HPDE6-E6E7 (cell line): ENCODE measurements at regions not wholly inside any gene's neighbourhood (a gene's known extent, or its start where the extent isn't known, plus 50 kb on each side); places are given as distances from the start of the nearest gene placed in this dataset.
"Not testable (repeated sequence)": the region's sequence is repeated elsewhere in the genome, so short reads cannot be mapped to it uniquely, and the experiment has no call there.

ENCODE experiments used
- DNase-seq: peaks from one replicate; pipeline ENCODE4 v3.0.0; 2011; ENCODE audit warnings: missing footprints; ENCODE audit errors: extremely low spot score

DNA sequence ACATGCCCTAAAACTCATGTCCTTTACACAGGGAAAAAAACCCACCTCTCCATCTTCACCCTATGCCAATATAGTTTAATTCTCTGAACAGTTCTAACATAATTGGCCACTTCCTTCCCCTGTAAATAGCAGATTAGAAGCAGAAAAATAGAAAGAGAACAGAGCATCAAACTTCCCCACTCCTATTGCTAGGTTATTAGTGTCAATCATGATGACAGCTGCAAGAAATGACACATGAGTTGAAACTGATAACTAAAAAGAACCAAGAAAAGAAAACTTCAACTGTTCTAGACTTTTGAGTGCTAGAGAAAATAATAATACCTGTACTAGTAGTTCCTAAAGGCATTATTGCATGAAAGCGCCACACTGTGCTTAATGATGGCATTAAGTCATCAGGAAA is 284.5 kb upstream of the TRPC5 start:
- DNase-seq, result no peak

DNA sequence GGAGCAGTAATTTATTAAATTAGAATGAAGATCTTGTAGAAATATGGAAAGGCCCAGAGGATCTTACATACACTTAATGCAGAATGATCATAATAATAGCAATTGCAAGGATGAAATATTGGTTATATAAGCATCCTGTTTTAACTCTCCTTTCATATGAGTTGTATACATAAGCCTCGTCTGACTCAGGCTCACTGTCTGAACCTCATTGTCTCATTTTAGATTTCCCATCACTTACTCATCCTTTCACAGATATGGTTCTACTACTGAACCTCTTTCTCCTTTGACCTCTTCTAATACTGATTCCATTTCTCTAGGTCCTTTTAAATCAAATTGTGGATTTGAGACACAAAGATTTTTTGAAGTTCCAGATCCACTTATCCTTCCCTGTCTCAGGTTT is 277.3 kb upstream of the TRPC5 start:
- no peak for DNase-seq

DNA sequence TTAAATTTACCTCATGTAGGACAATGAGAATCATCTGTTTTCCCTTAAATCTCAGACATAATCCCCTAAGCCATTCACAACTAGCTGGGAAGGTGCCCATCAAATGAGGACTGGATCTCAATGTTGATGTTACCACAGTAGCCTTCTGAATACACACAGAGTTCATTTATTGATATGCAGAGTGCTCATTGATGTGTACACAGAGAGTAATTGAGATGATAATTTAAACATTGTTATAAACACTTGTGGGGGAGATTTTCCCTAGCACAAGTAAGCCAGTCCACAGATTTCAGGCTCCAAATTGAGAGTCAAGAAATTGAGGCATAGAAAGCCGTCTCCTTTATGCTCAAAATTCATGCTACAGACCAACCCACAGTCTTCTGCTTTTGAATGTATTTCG is 273.4 kb upstream of the TRPC5 start:
- DNase-seq, result no peak

DNA sequence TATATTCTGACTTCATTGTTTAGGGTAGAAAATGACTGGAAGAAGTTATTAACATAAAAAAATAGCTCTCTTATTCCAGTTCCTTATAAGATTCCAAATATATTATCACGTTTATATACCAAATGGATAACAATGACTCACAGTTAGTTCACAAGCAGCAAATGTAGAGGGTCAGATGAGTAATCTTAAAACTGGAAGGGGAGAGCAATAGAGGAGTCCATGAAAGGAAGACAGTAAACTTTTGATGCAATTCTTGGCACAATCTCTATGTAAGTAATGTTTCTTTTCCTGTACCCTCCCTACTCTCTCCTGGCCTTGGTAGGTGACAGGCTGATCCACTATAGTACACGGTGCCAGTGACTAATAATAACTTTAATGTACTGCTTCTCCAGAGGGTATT is 259.0 kb upstream of the TRPC5 start:
- DNase-seq, result no peak

DNA sequence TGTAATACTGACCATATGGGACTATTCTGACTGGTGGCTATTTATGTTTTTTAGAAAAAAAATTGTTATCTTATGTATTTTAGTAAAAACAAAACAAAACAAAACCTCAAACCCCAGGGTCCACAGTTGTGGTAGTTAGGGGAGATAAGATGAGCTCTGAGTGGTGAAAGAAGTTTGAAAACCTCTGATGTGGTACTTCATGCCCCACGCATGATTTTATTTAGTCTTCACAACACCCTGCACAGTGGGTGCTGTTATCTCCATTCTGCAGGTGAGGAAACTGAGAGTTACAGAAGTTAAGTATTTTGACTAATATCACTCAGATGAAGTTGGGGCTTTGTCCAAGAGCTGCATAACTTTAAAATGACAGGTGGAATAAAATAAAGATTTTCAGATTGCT is 230.6 kb upstream of the TRPC5 start:
- DNase-seq, result no peak

DNA sequence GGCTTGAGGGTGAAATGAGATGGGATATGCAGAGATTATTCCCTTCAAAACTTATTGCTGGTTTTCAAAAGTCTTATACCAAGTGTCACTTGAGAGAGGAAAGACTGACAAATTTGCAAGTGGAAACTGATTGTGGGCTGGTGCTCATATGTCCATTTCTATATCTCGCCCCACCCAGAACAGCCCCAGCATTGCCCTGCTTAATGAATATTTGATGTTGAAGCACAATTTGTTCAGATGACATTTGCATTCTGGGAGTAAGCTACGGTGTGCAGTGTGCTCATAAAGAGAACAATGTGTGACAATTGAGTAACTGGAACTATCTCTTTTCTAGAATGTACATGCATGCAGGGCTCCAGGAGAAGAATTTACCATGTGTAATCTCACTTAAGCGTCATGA is 223.5 kb upstream of the TRPC5 start:
- no peak for DNase-seq

DNA sequence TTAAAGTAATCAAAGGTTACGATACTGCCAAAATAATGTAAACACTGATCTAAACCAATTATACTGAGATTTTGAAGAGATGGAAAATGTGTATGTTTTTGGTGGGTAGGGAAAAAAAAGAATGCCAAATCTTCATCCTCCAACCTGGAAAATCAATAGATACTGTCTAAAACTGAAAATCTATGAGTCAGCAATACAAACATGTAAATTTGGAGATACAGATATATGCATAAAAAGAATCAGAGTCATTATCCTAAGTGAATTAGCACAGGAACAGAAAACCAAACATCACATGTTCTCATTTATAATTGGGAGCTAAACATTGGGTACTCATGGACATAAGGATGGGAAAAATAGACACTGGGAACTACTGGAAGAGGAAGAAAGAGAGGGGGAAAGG is 197.4 kb upstream of the TRPC5 start:
- DNase-seq, result no peak

DNA sequence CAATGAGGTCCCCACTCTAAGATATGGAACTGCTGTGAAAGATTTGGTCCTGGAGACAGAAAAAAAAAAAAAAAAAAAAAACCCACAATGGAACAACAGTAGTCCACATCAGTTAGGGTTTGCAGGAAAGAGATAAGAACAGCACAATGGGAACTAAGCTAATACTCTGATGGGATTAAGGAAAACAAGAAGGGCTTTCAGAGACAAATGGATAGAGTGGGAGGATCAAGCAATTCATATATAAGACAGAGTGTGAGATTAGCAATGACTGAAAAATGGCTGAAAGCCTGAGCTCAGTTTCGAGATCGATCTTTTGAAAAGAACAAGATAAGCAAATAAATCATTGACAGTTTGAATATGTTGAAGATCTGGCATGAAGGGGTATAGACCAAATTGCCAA is 188.4 kb upstream of the TRPC5 start:
- no peak for DNase-seq

DNA sequence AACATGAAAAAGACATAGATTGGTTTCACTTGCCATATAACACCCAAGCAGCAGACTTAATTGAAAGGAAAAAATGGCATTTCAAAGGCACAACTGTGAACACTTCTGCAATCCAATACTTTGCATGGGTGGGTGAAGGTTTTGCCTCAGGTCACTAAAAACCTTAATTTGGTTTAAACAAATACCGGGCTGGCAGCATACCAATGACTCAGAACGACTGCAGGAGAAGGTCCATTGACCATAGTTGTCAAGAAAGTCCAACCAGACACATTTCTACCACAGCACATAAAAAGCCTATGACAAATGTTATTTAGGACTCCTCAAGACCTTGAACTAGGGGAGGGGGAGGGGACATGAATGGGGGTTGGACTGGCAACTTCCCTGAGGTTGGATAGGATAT is 183.6 kb upstream of the TRPC5 start:
- no peak for DNase-seq

DNA sequence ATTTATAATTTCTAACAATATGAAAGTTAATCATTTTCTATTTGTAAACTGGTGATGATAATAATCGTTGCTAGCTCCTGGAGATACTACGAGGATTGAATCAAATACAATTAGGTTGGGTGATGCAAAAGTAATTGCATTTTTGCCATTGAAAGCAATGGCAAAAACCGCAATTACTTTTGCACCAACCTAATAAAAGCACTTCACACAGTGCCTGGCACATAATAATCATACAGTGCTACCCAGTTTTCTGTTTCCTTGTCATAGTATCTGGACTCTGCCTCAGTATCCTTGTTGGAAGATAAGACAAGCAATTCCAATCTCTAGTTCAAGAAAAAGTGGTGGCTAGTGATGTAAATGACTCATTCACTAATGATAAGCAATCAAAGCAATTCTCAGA is 176.8 kb upstream of the TRPC5 start:
- DNase-seq, result no peak

DNA sequence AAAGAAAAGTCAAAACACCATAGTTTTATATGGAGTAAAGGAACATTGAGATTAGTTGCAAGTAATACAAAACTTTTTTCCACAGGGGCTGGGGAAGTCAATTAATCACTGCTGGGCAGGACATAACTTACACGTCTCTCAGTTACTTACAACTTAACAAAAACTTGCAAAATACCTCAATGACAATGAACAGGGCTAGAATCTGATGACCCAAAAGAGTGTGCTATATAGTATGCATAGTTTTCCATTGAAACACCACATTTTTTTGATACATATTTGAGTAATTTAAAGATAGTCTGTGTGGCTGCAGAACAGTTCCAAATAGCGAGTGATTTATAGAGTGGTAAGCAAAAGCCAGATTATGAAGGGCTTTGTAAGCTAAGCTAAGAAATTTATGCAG is 172.3 kb upstream of the TRPC5 start:
- DNase-seq, result no peak

DNA sequence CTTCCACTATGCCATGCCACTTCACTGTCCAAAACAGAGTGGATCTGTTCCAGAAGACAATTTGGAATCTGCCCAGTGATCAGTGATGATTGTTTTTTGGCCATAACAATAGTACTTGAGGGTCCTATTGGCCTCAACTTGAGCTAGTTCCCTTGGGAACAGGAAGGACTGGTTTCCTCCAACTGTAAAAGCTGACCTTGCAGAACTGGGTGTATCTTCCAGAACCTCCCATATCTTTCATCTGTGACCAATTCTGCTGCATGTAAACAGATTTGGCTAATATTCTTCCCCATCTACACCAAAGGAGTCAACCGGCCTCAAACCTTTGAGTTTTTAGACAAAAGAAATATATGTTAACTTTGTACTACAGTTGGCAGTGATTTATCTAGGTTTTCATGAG is 165.1 kb upstream of the TRPC5 start:
- DNase-seq, result no peak

DNA sequence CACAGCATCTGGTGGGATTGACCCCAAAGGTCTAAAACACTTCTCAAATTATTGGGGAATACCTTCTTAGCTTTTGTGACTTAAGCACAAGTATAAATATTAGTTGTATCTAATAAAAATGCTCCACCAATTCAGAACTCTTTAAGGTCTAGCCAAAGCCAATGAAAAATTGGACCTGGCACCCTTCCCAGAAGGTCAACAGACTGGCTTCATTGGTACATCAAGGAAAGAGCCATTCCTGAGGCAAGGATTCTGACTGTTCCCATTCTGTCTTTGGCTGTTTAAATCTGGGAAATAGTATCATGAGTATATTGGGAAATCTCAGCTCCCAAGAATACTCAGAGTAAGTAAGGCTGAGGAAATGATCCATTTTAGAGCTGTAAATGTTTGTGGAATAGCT is 153.0 kb upstream of the TRPC5 start:
- no peak for DNase-seq

DNA sequence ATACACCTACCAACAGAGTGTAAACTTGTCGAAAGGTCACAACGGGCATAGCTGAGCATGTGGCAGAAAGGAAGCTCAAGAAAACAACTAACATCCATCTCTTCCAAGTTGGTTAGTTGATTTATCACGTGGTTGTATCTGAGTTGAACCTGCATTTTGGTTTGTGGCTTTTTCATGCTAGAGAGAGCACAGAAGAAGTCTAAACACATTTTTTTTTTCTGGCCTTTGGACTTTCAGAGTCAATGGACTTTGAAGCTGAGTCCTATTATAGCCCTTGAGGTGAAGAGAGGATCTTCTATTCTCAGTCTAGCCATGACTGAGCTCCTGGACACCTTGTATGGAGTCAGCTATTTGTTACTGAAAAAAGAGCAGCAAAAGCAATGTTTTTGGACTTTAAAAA is 150.6 kb upstream of the TRPC5 start:
- DNase-seq, result no peak

DNA sequence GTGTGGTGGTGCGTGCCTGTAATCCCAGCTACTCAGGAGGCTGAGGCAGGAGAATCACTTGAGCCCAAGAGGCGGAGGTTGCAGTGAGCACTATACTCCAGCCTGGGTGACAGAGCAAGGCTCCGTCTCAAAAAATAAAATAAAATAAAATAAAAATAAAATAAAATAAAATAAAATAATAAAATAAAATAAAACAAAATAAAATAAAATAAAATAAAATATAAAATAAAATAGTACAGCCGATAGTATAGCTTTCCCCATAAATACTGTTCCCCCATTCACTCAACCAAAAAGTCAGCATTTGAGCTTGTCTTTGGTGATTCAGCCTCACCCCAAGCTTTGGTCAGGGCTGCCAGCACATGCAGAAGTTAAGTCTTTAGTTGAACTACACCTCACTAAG is 144.2 kb upstream of the TRPC5 start:
- DNase-seq, result not testable (repeated sequence)

DNA sequence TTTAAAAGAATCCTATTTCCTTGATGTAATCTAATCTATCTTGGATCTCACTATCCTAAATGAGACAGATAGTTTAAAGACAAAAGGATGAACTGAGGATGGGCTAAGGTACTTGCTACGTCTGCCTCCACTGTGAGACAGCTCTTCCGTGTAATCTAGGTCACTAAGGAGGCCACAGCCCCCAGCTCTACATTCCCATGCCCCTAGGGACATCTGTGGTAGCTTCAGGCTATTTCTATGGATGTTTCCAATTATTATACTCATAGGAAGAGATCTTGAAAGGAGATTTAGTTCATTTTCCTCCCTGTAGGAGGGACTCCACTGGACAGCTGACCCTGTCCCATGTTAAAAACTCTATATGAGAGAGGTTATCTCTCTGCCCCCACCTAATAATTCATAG is 140.8 kb upstream of the TRPC5 start:
- no peak for DNase-seq

DNA sequence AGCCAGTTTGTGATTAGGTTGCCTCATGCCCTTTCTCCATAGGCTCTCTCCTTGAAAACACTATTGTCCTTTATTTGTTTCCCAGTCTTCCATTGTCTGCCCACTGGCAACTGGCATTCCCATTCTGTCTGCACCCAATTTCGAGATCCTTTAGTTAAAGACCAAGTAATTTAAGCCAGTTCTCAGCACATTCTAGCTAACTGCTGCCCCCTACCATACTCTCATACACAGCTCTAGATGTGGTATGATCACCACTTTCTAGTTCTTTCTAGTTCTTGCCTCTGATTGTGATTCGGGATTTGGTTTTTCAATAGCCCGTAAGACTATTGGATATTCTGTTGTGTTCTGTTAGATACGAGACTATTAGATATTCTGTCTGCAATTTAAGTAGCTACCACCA is 135.8 kb upstream of the TRPC5 start:
- no peak for DNase-seq

DNA sequence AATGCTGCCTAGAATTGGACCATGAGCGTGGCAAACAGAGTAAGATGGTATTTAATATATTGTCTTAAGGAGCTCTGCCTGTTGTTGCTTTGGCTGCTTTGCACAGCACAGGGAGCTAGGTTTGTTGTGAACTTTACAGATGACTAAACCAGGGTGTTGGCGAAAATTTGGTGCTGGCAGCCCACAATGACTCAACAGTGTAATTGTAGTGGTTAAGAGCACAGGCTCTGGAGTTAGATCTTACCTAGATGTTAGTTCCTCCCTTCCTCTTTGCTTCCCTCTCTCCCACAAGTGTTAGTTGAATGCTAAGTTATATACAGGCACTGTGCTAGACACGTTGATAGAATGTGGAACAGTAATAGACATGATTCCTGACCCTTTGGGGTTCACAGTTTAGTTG is 128.9 kb upstream of the TRPC5 start:
- no peak for DNase-seq

DNA sequence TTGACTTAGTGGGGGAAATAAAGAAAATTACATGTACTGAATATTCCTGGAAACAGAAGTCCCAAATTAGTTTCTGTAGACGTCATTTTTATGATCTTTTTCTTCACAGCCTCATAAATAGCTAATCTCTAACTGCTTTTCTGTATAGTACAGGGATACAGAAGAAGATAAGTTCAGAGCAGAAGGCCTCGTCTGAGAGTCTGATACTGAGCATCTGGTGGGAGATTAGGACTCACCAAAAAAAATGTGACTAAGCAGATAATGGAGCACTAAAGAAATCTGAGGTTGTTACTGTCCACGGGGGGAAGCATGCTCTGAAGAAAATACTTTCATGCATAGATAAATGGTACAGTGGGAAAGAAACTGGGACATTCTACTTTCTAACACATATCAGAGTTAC is 115.3 kb upstream of the TRPC5 start:
- no peak for DNase-seq

DNA sequence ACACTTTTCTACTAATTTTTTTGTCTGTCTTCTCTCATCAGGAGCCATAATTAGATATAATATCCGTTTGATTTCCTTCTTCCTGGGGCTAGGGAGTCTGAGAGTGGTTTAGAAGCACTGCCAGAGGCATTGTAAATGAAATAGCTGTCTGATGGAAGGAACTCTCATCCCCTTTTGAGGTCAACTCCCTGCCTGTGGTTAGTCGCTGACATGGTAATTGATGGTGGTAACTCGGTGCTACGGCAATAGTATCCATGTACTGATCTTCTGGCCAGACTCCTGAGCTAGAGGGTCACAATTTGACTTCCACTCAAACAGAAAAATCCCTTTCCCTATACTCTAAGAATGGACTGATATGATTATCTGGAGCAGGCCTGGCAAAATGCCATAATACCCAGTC is 108.1 kb upstream of the TRPC5 start:
- DNase-seq, result no peak

DNA sequence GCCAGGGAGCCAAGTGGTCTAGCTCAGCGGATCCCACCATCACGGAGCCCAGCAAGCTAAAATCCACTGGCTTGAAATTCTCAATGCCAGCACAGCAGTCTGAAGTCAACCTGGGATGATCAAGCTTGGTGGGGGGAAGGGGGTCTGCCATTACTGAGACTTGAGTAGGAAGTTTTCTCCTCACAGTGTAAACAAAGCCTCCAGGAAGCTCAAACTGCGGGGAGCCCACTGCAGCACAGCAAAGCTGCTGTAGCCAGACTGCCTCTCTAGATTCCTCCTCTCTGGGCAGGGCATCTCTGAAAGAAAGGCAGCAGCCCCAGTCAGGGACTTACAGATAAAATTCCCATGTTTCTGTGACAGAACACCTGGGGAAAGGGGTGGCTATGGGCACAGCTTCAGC is 98.8 kb upstream of the TRPC5 start:
- not testable (repeated sequence) for DNase-seq

DNA sequence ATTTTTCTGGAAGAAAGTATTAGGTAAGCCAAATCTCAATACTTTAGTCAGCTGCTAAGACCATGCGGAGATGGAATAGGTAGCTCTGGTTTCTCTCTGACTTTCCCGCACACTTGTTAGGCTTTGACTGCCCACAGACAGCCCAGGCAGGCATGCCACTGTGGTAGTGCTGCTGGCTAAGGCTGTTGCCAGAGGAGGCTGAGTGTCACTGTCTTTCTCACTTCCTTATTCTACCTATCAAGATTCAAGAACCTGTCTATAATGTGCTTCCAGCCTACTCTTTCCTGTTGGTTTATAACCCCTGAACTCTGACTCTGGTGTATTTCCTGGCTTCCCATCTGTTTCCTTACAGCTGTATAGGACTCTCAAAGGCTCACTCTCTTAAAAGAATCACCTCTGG is 81.8 kb upstream of the TRPC5 start:
- DNase-seq, result no peak

DNA sequence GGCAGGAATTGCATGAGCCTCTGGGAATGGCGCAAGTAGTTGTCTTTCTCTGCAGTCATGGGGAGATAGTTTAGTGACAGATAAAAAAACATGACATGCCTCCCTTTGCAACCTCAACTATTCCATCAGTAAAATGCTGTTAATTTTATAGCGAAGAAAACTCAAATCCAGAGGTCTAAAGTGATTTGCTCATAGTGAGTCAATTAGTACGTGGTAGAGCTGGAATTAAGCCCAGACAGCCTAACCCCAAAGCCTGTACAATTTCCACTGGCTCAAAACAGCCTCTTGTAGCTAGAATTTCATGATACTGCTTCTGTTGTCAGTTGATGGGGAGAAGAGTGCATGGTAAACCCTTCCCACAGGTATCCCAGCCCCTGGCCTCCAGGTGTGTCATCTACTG is 81.3 kb upstream of the TRPC5 start:
- no peak for DNase-seq

DNA sequence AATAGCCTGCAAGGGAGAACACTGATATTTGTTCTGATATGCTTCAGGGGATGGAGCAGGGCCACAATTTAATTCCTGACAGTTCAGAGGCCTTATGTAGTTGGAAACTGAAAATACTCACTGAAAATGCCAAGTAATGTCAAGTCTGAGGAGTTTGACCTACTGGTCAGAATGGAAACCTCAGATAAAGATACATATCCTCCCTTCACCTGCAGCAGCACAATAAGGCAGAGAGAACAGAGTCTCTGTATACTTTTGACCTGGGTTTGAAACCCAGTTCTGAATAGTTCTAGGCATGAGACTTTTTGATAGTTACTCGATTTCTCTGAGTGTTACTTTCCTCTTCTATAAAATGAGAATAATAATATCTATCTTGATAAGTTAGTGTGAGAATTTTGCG is 65.8 kb upstream of the TRPC5 start:
- no peak for DNase-seq

DNA sequence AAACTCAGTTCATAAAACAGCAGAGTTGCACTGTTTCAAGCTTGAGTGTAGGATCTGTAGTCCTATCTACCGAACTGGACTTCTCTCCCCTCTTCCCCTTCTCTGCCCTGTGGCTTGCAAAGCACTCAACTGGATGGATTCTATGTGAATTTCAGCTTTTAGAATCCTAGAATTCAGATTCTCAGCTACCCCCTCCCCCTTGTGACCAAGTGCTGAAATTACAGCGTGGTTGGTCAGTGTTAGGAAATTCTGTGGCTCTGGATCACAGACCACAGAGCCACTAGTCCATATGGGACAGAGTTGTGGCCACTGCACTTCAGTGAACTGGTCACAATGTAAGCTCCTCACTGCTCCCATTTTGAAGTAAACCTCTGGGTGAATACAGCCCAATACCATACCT is 64.6 kb upstream of the TRPC5 start:
- DNase-seq, result peak; percentile 4
